BE2C (cell line): ENCODE measurements at regions not wholly inside any gene's neighbourhood (a gene's known extent, or its start where the extent isn't known, plus 50 kb on each side); places are given as distances from the start of the nearest gene placed in this dataset.

Experiments
- DNase-seq: peaks from one replicate; pipeline ENCODE4 v3.0.0-alpha.2; 2020
- H3K27me3 ChIP-seq: fragments of 250-450 bp; sonication (Bioruptor Pico); 2 replicates; pipeline ENCODE4 v1.5.1; 2020; ENCODE audit warnings: mild to moderate bottlenecking
- H3K36me3 ChIP-seq: fragments of 250-450 bp; sonication (Bioruptor Pico); 2 replicates; pipeline ENCODE4 v1.5.1; 2020; ENCODE audit warnings: mild to moderate bottlenecking
- H3K4me1 ChIP-seq: fragments of 250-450 bp; sonication (Bioruptor Pico); 2 replicates; pipeline ENCODE4 v1.5.1; 2020
- H3K4me3 ChIP-seq: 2 replicates; pipeline ENCODE4 v1.5.1; 2011; ENCODE audit warnings: low read depth, low read length
- H3K9me3 ChIP-seq: fragments of 250-450 bp; sonication (Bioruptor Pico); 2 replicates; pipeline ENCODE4 v1.5.1; 2020
- CTCF ChIP-seq: IDR thresholded peaks from 2 replicates; pipeline ENCODE4 v1.5.1; 2012; ENCODE audit warnings: mild to moderate bottlenecking, low read depth, low read length

GRCh38 chr5:5025098-5025773, 114.9 kb upstream of the ADAMTS16 start:
- Histone ChIP-seq H3K4me3 (peak overlapping the region; percentile 56), H3K4me1 (no peaks in the 10 kb centered on the region), H3K27me3 (no peaks in the 10 kb centered on the region; the same call in 1 of the 2 replicates), H3K9me3 (no peaks in the 10 kb centered on the region), H3K36me3 (no peaks in the 10 kb centered on the region)
- no peak for TF ChIP-seq CTCF
- DNase-seq = no peak

GRCh38 chr5:5025774-5026408, 114.2 kb upstream of the ADAMTS16 start:
- peak overlapping the region; percentile 56 for H3K4me3 ChIP-seq
- no peaks in the 10 kb centered on the region for H3K36me3 ChIP-seq
- no peaks in the 10 kb centered on the region for H3K4me1 ChIP-seq
- H3K9me3 ChIP-seq = no peaks in the 10 kb centered on the region
- no peak for TF ChIP-seq CTCF
- peak; percentile 18 for DNase-seq
- no peaks in the 10 kb centered on the region; the same call in 1 of the 2 replicates for H3K27me3 ChIP-seq

GRCh38 chr5:5026409-5026785, 113.7 kb upstream of the ADAMTS16 start:
- H3K4me3 ChIP-seq = peak overlapping the region; percentile 56; the same call in 1 of the 2 replicates
- TF ChIP-seq CTCF = no peak
- no peaks in the 10 kb centered on the region for H3K27me3 ChIP-seq
- no peaks in the 10 kb centered on the region for H3K4me1 ChIP-seq
- H3K36me3 ChIP-seq = no peaks in the 10 kb centered on the region
- DNase-seq = no peak
- no peaks in the 10 kb centered on the region for H3K9me3 ChIP-seq

- Histone ChIP-seq H3K4me1 (no peaks in the 10 kb centered on the region), H3K4me3 (no peak overlapping the region), H3K9me3 (no peaks in the 10 kb centered on the region), H3K36me3 (no peaks in the 10 kb centered on the region), H3K27me3 (no peaks in the 10 kb centered on the region)
- DNase-seq = no peak
- TF ChIP-seq CTCF = no peak
Observed at GRCh38 chr5:5031665-5032064, 108.5 kb upstream of the ADAMTS16 start.

GRCh38 chr5:5037674-5038073, 102.5 kb upstream of the ADAMTS16 start:
- H3K27me3 ChIP-seq = 0 out of 2 replicates have a peak, but pooled peaks cover 7% of the 10 kb centered on the region
- no peak for DNase-seq

More at GRCh38 chr5:5037674-5038073, 102.5 kb upstream of the ADAMTS16 start:
- H3K4me1 ChIP-seq = no peaks in the 10 kb centered on the region
- no peaks in the 10 kb centered on the region for H3K36me3 ChIP-seq
- H3K9me3 ChIP-seq = no peaks in the 10 kb centered on the region
- no peak overlapping the region for H3K4me3 ChIP-seq
- no peak for TF ChIP-seq CTCF
